ENCODE measurements at regions not wholly inside any gene's neighbourhood (a gene's known extent, or its start where the extent isn't known, plus 50 kb on each side); places are given as distances from the start of the nearest gene placed in this dataset.
"Not testable (repeated sequence)": the region's sequence is repeated elsewhere in the genome, so short reads cannot be mapped to it uniquely, and the experiment has no call there.

DNA sequence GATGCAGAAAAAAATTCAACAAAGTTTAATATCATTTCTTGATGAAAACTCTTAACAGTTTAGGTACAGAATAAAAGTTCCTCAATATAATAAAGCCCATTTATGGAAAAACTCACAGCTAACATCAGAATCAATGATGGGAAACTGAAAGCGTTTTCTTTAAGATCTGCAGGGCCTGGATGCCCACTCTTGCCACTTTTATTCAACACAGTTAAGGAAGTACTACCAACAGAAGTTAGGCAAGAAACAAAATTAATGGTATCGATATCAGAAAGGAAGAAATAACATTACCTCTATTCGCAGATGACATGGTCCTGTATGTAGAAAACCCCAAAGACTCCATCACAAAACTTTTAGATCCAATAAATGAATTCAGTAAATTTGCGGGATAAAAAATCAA is 542.4 kb upstream of the RGMB start:
- Histone ChIP-seq H3K27ac (no peak overlapping the region), H3K4me3 (no peak overlapping the region), H3K4me1 (no peaks in the 10 kb centered on the region), H3K27me3 (no peaks in the 10 kb centered on the region), H3K9me3 (no peaks in the 10 kb centered on the region), H3K36me3 (no peaks in the 10 kb centered on the region)
- ATAC-seq (no peak), DNase-seq (no peak)
- in situ Hi-C loops (cut with MboI; ENCODE audit: low sequenced_read_pairs in 4 of 4) (no loop called here), intact Hi-C loops (cut with DNase I; ENCODE audit: low total_unique reads) (no loop called here)
- TF ChIP-seq POLR2A (IDR thresholded peaks at IDR 0.05) = no peak
- TF ChIP-seq, protein P1, sequence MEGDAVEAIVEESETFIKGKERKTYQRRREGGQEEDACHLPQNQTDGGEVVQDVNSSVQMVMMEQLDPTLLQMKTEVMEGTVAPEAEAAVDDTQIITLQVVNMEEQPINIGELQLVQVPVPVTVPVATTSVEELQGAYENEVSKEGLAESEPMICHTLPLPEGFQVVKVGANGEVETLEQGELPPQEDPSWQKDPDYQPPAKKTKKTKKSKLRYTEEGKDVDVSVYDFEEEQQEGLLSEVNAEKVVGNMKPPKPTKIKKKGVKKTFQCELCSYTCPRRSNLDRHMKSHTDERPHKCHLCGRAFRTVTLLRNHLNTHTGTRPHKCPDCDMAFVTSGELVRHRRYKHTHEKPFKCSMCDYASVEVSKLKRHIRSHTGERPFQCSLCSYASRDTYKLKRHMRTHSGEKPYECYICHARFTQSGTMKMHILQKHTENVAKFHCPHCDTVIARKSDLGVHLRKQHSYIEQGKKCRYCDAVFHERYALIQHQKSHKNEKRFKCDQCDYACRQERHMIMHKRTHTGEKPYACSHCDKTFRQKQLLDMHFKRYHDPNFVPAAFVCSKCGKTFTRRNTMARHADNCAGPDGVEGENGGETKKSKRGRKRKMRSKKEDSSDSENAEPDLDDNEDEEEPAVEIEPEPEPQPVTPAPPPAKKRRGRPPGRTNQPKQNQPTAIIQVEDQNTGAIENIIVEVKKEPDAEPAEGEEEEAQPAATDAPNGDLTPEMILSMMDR (IDR thresholded peaks at IDR 0.05 in 4 of 5, conservative IDR thresholded peaks at IDR 0.05 in 1 of 5) = no peak

DNA sequence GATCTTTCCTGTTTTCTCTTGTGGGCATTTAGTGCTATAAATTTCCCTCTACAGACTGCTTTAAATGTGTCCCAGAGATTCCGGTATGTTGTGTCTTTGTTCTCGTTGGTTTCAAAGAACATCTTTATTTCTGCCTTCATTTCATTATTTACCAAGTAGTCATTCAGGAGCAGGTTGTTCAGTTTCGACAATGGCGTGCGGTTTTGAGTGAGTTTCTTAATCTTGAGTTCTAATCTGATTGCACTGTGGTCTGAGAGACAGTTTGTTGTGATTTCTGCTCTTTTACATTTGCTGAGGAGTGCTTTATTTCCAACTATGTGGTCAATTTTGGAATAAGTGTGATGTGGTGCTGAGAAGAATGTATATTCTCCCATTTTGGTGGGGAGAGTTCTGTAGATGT is 535.7 kb upstream of the RGMB start:
- intact Hi-C loops (cut with DNase I; ENCODE audit: low total_unique reads); H3K4me3 ChIP-seq; in situ Hi-C loops (cut with MboI; ENCODE audit: low sequenced_read_pairs in 4 of 4); DNase-seq; H3K4me1 ChIP-seq; H3K27ac ChIP-seq; ATAC-seq; H3K36me3 ChIP-seq; H3K9me3 ChIP-seq; H3K27me3 ChIP-seq: not testable (repeated sequence)

DNA sequence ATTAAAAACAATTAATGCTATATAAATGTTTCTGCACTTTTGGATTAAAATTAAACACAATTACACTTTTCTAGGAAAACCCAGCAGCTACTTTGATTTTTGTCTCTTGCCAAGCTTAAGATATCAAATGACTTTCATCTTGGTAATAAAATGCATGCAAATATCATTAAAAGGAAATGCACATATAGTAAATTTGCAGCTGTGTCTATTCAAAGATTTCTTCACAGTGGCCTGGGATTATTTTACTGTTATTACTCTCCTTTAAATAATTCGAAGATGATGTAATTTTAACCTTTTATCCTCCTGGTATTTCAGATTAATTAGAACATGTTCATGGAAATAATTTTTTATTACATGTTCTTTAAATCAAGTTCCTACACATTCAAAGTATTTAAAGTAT is 529.5 kb upstream of the RGMB start:
- Histone ChIP-seq H3K27me3 (no peaks in the 10 kb centered on the region), H3K27ac (no peak overlapping the region), H3K4me1 (no peaks in the 10 kb centered on the region), H3K4me3 (no peak overlapping the region), H3K9me3 (no peaks in the 10 kb centered on the region), H3K36me3 (no peaks in the 10 kb centered on the region)
- ATAC-seq (no peak), DNase-seq (no peak)
- in situ Hi-C loops (cut with MboI; ENCODE audit: low sequenced_read_pairs in 4 of 4) (no loop called here), intact Hi-C loops (cut with DNase I; ENCODE audit: low total_unique reads) (no loop called here)
- TF ChIP-seq, protein P1 (IDR thresholded peaks at IDR 0.05 in 4 of 5, conservative IDR thresholded peaks at IDR 0.05 in 1 of 5) = no peak
- TF ChIP-seq POLR2A (IDR thresholded peaks at IDR 0.05) = no peak

DNA sequence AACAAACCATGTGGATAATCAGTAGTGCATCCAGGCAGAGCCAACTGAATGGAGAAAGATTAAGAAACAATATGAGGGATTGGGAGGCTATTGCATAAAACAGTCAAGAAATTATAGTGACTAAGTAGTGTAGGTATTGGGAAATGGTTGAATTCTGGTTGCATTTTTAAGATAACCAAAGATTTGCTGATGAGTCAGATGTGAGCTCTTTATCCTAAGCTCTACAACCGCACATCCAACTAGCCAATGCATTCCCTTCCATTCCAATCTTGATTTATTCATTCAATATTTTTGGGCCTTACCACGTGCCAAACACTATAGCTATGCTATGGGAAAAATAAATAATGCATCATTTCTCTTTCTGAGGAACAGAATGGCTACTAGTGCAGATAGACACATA is 524.5 kb upstream of the RGMB start:
- no peaks in the 10 kb centered on the region for H3K36me3 ChIP-seq
- no peak overlapping the region for H3K4me3 ChIP-seq
- no peak overlapping the region for H3K27ac ChIP-seq
- H3K27me3 ChIP-seq = no peaks in the 10 kb centered on the region
- ATAC-seq (no peak), DNase-seq (no peak)
- intact Hi-C loops (cut with DNase I; ENCODE audit: low total_unique reads) = no loop called here
- TF ChIP-seq POLR2A (IDR thresholded peaks at IDR 0.05) = no peak
- TF ChIP-seq, protein P1 (IDR thresholded peaks at IDR 0.05 in 4 of 5, conservative IDR thresholded peaks at IDR 0.05 in 1 of 5) = no peak
- in situ Hi-C loops (cut with MboI; ENCODE audit: low sequenced_read_pairs in 4 of 4) = no loop called here
- H3K4me1 ChIP-seq = no peaks in the 10 kb centered on the region
- no peaks in the 10 kb centered on the region for H3K9me3 ChIP-seq

DNA sequence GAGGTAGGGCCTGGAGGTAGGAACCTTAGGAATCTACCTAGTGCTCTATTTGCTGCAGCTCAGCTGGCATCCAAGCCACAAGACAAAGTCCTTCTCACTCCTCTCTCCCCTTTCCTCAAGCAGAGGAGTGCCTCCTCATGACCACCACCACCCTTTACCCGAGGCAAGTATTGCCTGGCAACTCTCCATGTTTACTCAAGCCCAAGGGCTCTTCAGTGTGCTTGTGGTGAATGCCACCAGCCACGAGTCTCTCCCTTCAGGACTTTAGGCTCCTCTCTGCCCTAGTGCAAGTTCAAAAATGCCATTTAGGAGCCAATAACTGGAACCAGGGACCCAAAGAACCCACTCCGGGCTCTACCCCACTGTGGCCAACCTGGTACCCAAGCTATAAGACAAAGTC is 514.5 kb upstream of the RGMB start:
- Histone ChIP-seq H3K27me3 (no peaks in the 10 kb centered on the region), H3K9me3 (no peaks in the 10 kb centered on the region), H3K4me3 (no peak overlapping the region), H3K27ac (no peak overlapping the region), H3K36me3 (no peaks in the 10 kb centered on the region), H3K4me1 (no peaks in the 10 kb centered on the region)
- no peak for ATAC-seq
- no peak for TF ChIP-seq POLR2A (IDR thresholded peaks at IDR 0.05)
- TF ChIP-seq, protein P1 (IDR thresholded peaks at IDR 0.05 in 4 of 5, conservative IDR thresholded peaks at IDR 0.05 in 1 of 5) = no peak
- intact Hi-C loops (cut with DNase I; ENCODE audit: low total_unique reads) (no loop called here), in situ Hi-C loops (cut with MboI; ENCODE audit: low sequenced_read_pairs in 4 of 4) (no loop called here)
- no peak for DNase-seq

All from gastrocnemius medialis (tissue), 4 donors.